GM18907 (cell line): ENCODE measurements at regions not wholly inside any gene's neighbourhood (a gene's known extent, or its start where the extent isn't known, plus 50 kb on each side); places are given as distances from the start of the nearest gene placed in this dataset.

ENCODE experiments used
- ATAC-seq: cut with Tn5 transposase; IDR thresholded peaks from one replicate; pipeline ENCODE4 v1.9.1; 2021; ENCODE audit warnings: mild to moderate bottlenecking, moderate library complexity; ENCODE audit not compliant: unreplicated experiment

GRCh38 chr1:96334236-96334557, 387.4 kb upstream of the PTBP2 start:
- ATAC-seq, result no peak

GRCh38 chr1:96338622-96339021, 383.0 kb upstream of the PTBP2 start:
- ATAC-seq, result no peak

DNA sequence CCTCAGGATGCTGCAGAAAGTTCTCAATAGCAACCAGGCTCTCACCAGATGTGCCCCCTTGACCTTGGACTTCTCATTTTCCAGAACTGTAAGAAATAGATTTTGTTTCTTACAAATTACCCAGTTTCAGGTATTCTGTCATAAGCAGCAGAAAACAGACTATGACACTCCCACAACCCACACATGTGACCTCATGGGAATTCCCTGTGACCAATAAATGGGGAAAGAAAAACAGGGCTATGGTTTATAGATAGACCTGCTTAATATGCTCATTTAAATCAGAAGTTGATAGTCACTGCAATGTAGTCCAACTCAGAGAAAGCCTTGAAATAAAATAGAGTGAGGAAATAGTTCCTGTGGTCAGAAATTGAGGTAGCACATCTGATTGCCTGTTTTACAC, 380.9 kb upstream of the PTBP2 start:
- ATAC-seq, result no peak

- ATAC-seq, result no peak
Measured at GRCh38 chr1:96346719-96347118, 374.9 kb upstream of the PTBP2 start.

GRCh38 chr1:96349896-96350295, 371.7 kb upstream of the PTBP2 start:
- ATAC-seq, result no peak

DNA sequence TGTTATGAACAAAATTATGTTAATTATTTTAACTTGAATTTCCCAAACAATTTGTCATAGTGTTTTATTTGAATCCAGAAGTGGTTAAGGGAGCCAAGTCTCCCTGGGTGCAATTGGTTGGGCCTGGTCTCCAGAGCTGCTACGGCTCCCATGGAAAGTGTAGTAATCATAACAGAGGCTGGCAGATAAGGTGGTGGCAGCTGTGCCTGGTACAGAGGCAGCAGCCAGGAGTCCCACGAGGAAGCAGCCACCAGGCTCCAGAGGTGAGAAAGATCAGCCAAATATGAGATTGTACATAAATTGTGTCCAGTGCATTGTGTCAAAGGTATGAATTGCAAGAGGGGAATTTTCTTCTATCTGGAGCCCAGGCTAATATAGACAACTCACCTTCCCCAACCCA, 368.9 kb upstream of the PTBP2 start:
- ATAC-seq, result no peak

DNA sequence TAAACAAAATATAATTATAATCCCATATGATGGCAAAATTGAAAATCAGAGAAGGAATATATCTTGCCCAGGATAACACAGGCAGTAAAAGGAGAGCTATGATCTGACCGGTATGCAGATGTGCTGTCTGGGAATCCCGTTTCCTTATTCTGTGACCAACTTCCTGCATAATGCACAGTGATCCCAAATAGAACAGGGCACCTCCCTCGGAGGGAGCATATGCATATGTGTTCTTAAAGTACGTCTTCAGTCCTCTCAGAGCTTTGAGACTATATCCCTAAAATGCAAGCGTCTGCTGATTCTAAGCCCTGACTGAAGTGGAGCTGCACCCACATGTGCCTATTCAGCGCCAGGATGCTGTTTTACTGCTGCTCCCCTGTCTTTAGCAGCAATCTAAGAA, 366.1 kb upstream of the PTBP2 start:
- no peak for ATAC-seq

GRCh38 chr1:96355961-96356360, 365.6 kb upstream of the PTBP2 start:
- no peak for ATAC-seq

- ATAC-seq, result no peak
Measured at GRCh38 chr1:96357141-96357765, 364.3 kb upstream of the PTBP2 start.

GRCh38 chr1:96358057-96358456, 363.5 kb upstream of the PTBP2 start:
- no peak for ATAC-seq

DNA sequence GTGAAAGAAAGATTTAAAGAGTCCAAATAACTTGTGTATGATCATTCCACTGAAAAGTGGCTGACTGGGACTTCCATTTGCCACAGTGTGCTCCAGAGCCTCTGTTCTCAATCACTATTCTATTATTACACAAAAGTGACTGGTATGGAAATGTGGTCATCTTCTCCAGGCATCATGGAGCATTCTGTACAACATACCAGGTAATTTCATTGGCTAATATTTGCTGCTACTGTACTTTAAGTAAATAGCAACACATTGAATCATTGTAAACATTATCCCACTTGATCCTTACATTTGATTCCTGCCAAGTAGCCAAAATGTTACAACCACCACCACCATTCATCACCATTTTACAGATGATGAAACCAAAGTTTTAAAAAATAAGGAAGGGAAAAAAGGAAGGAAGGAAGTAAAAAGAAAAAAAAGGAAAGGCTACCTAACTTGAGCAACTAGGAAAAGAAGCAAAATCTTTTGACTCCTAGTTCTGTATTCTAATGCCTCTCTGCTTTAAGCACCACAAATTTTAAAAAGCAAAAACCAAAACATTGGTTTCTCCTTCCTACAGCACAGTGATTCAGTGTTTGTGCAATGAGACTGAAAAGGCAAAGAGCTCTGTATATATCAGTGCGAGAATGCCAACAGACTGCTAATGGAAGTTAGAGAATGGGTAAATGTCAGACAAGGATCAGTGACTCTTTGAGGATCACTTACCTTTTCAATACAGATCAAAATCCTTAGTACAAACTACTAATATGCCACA, 361.4 kb upstream of the PTBP2 start:
- no peak for ATAC-seq

- no peak for ATAC-seq
Measured at GRCh38 chr1:96361271-96361856, 360.2 kb upstream of the PTBP2 start.

- ATAC-seq, result no peak
Measured at GRCh38 chr1:96361961-96362360, 359.6 kb upstream of the PTBP2 start.

DNA sequence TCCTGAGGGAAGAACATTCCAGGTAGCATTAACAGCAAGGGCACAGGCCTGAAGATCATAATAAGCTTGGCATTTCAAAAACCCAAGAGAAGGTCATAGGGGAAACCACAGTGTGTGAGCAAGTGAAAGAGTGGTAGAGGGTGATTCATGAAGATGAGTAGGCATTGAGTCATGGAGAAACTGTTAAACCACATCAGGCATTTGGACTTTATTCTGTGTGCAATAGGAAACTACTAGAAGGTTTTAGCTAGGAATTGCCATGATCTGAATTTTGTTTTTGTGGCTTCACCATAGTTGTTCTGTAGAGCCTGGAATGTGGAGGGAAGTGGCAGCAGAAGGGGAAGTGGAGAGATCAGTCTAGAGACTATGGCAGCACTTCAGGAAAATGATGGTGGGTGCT, 359.0 kb upstream of the PTBP2 start:
- ATAC-seq, result peak; percentile 89

DNA sequence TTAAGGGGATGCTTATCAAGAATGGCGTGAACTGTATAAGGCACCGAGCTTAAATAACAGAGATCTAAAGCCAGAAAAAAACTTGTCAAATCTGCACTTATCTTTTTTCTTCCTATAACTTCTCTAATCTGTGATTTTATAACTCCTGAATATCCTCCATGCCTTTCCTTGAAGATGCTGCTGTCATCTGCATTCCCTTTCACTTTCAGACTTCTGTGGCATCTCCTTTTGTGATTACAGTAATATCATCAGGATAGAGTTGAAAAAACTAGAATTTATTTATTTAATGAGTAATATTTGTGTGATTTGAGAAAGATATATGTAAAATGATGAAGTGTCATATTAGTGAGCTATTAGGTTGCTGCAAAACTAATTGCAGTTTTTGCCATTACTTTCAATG, 357.8 kb upstream of the PTBP2 start:
- ATAC-seq, result no peak

DNA sequence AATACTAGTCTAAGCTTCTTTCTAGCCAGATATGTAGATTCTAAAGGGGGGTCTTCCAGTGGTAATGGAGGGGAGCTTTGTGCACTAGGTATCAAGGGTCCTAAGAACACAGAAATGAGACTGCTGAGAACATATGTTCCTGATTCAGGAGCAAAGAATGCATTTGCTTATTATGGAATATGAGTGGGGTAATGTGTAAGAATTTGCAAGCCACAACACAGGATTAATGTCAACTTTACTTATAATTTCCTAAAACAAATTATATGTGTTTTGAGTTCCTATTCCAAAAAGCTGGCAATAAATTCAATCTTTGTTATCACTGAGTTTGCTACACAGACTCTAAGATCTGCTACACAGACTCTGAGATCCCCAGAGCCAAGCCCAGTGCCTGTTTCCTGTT, 357.0 kb upstream of the PTBP2 start:
- ATAC-seq, result no peak

GRCh38 chr1:96365076-96365475, 356.5 kb upstream of the PTBP2 start:
- no peak for ATAC-seq

GRCh38 chr1:96365596-96366390, 355.8 kb upstream of the PTBP2 start:
- no peak for ATAC-seq

GRCh38 chr1:96366516-96366915, 355.1 kb upstream of the PTBP2 start:
- no peak for ATAC-seq

- no peak for ATAC-seq
Measured at GRCh38 chr1:96367791-96368190, 353.8 kb upstream of the PTBP2 start.

GRCh38 chr1:96370757-96371156, 350.8 kb upstream of the PTBP2 start:
- ATAC-seq, result no peak

DNA sequence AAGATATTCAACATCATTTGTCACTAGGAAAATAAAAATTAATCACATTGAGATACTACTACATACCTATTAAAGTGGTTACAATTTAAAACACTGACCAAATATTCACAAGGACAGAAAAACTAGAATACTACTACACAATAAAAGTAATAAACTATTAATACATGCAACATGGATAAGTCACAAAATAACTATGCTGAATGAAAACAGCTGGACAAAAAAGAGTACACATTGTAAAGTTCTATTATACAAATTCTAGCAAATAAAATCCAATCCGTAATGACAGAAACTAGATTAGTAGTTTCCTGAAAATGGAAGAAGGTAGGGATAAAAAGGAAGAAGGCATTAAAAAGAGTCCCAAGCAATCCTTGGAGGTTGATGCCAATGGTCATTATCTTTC, 348.7 kb upstream of the PTBP2 start:
- ATAC-seq, result no peak
